HG03432 (cell line): ENCODE measurements at regions not wholly inside any gene's neighbourhood (a gene's known extent, or its start where the extent isn't known, plus 50 kb on each side); places are given as distances from the start of the nearest gene placed in this dataset.
"Not testable (repeated sequence)": the region's sequence is repeated elsewhere in the genome, so short reads cannot be mapped to it uniquely, and the experiment has no call there.

Experiments used
- ATAC-seq: cut with Tn5 transposase; IDR thresholded peaks from one replicate; pipeline ENCODE4 v1.9.1; 2021; ENCODE audit warnings: mild to moderate bottlenecking, moderate library complexity; ENCODE audit not compliant: unreplicated experiment

- ATAC-seq = no peak
These were observed 469.3 kb upstream of the KLF6 start for GRCh38 chr10:4254101-4254994.

GRCh38 chr10:4252701-4253100 is 467.7 kb upstream of the KLF6 start:
- ATAC-seq = no peak

- ATAC-seq = peak; percentile 94
These were observed 465.5 kb upstream of the KLF6 start for GRCh38 chr10:4250587-4250887.

GRCh38 chr10:4249841-4250586 is 465.0 kb upstream of the KLF6 start:
- ATAC-seq = no peak

- no peak for ATAC-seq
These were observed 462.4 kb upstream of the KLF6 start for GRCh38 chr10:4247379-4247778.

- ATAC-seq = no peak
These were observed 461.9 kb upstream of the KLF6 start for GRCh38 chr10:4246881-4247358.

- no peak for ATAC-seq
These were observed 458.6 kb upstream of the KLF6 start for GRCh38 chr10:4243651-4244050.

- no peak for ATAC-seq
These were observed 458.2 kb upstream of the KLF6 start for GRCh38 chr10:4243169-4243568.

- ATAC-seq = no peak
These were observed 457.6 kb upstream of the KLF6 start for GRCh38 chr10:4242561-4243035.

- no peak for ATAC-seq
These were observed 456.8 kb upstream of the KLF6 start for GRCh38 chr10:4241724-4242345.

- no peak for ATAC-seq
These were observed 455.7 kb upstream of the KLF6 start for GRCh38 chr10:4240608-4241197.

- no peak for ATAC-seq
These were observed 454.2 kb upstream of the KLF6 start for GRCh38 chr10:4239186-4239585.

- not testable (repeated sequence) for ATAC-seq
These were observed 451.9 kb upstream of the KLF6 start for GRCh38 chr10:4236905-4237304.

- no peak for ATAC-seq
These were observed 449.7 kb upstream of the KLF6 start for GRCh38 chr10:4234661-4235060.

GRCh38 chr10:4231439-4231838 is 446.4 kb upstream of the KLF6 start:
- ATAC-seq = no peak

GRCh38 chr10:4230036-4230435 is 445.0 kb upstream of the KLF6 start:
- ATAC-seq = no peak

- no peak for ATAC-seq
These were observed 444.1 kb upstream of the KLF6 start for GRCh38 chr10:4229106-4229505.

- no peak for ATAC-seq
These were observed 442.6 kb upstream of the KLF6 start for GRCh38 chr10:4227586-4227985.

GRCh38 chr10:4226941-4227540 is 442.0 kb upstream of the KLF6 start:
- ATAC-seq = no peak

GRCh38 chr10:4224178-4224577 is 439.2 kb upstream of the KLF6 start:
- no peak for ATAC-seq

- ATAC-seq = not testable (repeated sequence)
These were observed 436.3 kb upstream of the KLF6 start for GRCh38 chr10:4221310-4221709.
